GM23338 (cell line): ENCODE measurements at regions not wholly inside any gene's neighbourhood (a gene's known extent, or its start where the extent isn't known, plus 50 kb on each side); places are given as distances from the start of the nearest gene placed in this dataset.

ENCODE experiments used
- CREB1 ChIP-seq: fragments of 250-450 bp; sonication (Bioruptor Pico); IDR thresholded peaks from 2 replicates; pipeline ENCODE4 v1.5.0; 2020; ENCODE audit warnings: low read depth, mild to moderate bottlenecking, moderate library complexity
- EZH2 ChIP-seq: fragments of 200-600 bp; sonication (generic); IDR thresholded peaks from one replicate; pipeline ENCODE4 v1.8.0; 2017; ENCODE audit warnings: antibody characterized with exemption, mild to moderate bottlenecking, low read depth; ENCODE audit not compliant: unreplicated experiment
- EZH2phosphoT487 ChIP-seq: fragments of 200-600 bp; sonication (generic); IDR thresholded peaks from one replicate; pipeline ENCODE4 v1.8.1; 2018; ENCODE audit warnings: antibody characterized with exemption; ENCODE audit not compliant: unreplicated experiment
- JUNB ChIP-seq: IDR thresholded peaks from one replicate; pipeline ENCODE4 v1.6.1; 2016; ENCODE audit warnings: antibody characterized with exemption; ENCODE audit not compliant: unreplicated experiment
- NANOG ChIP-seq: IDR thresholded peaks from 2 replicates; pipeline ENCODE4 v1.6.1; 2016; ENCODE audit warnings: antibody characterized with exemption, borderline replicate concordance
- POLR2AphosphoS5 ChIP-seq: IDR thresholded peaks from 2 replicates; pipeline ENCODE4 v1.6.1; 2016; ENCODE audit warnings: antibody characterized with exemption, low read depth
- ZNF331 ChIP-seq: fragments of 250-450 bp; sonication (Bioruptor Pico); IDR thresholded peaks from 2 replicates; pipeline ENCODE4 v1.5.0; 2020; ENCODE audit warnings: low read depth, mild to moderate bottlenecking, moderate library complexity
- TF ChIP-seq, protein P1 (sequence below), 2 experiments: fragments of 200-600 bp in 1 of 2; sonication (generic) in 1 of 2; conservative IDR thresholded peaks; 2 replicates each; pipeline versions ENCODE4 v1.5.1 to v1.6.1; 2016 to 2017; ENCODE audit warnings: antibody characterized with exemption in 2 of 2, low read depth in 2 of 2, mild to moderate bottlenecking in 2 of 2, moderate library complexity in 1 of 2
- TF ChIP-seq, protein P2 (sequence below): IDR thresholded peaks from 2 replicates; pipeline ENCODE4 v1.6.1; 2016; ENCODE audit warnings: antibody characterized with exemption
- TF ChIP-seq, protein P3 (sequence below): IDR thresholded peaks from one replicate; pipeline ENCODE4 v1.6.1; 2018; ENCODE audit warnings: antibody characterized with exemption; ENCODE audit not compliant: unreplicated experiment

DNA sequence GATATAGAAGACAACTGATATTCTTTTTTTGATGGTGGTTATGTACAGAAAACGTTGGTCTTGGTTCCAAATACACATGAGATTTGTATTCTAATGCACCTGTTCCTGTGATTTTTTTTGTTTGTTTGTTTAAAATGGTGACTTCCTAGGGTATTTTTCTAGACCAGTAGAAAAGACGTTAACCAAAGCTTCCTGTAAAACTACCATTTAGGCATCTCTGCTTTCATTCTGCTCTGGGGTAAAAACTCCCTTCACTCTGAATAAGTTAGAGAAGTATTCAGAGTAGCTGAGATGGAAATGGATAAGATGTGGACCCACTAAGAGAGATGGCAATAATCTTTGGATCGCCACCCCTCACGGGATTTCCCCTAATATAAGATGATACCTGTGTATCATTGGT is 343.2 kb upstream of the KLF3 start:
- TF ChIP-seq, protein P1, sequence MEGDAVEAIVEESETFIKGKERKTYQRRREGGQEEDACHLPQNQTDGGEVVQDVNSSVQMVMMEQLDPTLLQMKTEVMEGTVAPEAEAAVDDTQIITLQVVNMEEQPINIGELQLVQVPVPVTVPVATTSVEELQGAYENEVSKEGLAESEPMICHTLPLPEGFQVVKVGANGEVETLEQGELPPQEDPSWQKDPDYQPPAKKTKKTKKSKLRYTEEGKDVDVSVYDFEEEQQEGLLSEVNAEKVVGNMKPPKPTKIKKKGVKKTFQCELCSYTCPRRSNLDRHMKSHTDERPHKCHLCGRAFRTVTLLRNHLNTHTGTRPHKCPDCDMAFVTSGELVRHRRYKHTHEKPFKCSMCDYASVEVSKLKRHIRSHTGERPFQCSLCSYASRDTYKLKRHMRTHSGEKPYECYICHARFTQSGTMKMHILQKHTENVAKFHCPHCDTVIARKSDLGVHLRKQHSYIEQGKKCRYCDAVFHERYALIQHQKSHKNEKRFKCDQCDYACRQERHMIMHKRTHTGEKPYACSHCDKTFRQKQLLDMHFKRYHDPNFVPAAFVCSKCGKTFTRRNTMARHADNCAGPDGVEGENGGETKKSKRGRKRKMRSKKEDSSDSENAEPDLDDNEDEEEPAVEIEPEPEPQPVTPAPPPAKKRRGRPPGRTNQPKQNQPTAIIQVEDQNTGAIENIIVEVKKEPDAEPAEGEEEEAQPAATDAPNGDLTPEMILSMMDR (conservative IDR thresholded peaks at IDR 0.05; ENCODE audit: low read depth in 2 of 2), result no peak
- TF ChIP-seq NANOG (no peak), POLR2AphosphoS5 (no peak), EZH2phosphoT487 (no peak), JUNB (no peak), EZH2 (no peak), ZNF331 (CRISPR knock-in tag) (no peak), CREB1 (CRISPR knock-in tag) (no peak)
- TF ChIP-seq, protein P2, sequence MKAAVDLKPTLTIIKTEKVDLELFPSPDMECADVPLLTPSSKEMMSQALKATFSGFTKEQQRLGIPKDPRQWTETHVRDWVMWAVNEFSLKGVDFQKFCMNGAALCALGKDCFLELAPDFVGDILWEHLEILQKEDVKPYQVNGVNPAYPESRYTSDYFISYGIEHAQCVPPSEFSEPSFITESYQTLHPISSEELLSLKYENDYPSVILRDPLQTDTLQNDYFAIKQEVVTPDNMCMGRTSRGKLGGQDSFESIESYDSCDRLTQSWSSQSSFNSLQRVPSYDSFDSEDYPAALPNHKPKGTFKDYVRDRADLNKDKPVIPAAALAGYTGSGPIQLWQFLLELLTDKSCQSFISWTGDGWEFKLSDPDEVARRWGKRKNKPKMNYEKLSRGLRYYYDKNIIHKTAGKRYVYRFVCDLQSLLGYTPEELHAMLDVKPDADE, result no peak
- TF ChIP-seq, protein P3, sequence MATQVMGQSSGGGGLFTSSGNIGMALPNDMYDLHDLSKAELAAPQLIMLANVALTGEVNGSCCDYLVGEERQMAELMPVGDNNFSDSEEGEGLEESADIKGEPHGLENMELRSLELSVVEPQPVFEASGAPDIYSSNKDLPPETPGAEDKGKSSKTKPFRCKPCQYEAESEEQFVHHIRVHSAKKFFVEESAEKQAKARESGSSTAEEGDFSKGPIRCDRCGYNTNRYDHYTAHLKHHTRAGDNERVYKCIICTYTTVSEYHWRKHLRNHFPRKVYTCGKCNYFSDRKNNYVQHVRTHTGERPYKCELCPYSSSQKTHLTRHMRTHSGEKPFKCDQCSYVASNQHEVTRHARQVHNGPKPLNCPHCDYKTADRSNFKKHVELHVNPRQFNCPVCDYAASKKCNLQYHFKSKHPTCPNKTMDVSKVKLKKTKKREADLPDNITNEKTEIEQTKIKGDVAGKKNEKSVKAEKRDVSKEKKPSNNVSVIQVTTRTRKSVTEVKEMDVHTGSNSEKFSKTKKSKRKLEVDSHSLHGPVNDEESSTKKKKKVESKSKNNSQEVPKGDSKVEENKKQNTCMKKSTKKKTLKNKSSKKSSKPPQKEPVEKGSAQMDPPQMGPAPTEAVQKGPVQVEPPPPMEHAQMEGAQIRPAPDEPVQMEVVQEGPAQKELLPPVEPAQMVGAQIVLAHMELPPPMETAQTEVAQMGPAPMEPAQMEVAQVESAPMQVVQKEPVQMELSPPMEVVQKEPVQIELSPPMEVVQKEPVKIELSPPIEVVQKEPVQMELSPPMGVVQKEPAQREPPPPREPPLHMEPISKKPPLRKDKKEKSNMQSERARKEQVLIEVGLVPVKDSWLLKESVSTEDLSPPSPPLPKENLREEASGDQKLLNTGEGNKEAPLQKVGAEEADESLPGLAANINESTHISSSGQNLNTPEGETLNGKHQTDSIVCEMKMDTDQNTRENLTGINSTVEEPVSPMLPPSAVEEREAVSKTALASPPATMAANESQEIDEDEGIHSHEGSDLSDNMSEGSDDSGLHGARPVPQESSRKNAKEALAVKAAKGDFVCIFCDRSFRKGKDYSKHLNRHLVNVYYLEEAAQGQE, result no peak
